Right lobe of liver (tissue), 4 donors: ENCODE measurements at regions not wholly inside any gene's neighbourhood (a gene's known extent, or its start where the extent isn't known, plus 50 kb on each side); places are given as distances from the start of the nearest gene placed in this dataset.

Source experiments
- CTCF ChIP-seq, 4 donors: fragments of 200-600 bp in 3 of 4; fragments of 450-650 bp in 1 of 4; IDR thresholded peaks; one replicate each; pipeline versions ENCODE4 v1.5.1 to v1.8.0; 2016 to 2022; ENCODE audit warnings: antibody characterized with exemption in 4 of 4, mild to moderate bottlenecking in 2 of 4
- POLR2A ChIP-seq: fragments of 450-650 bp; IDR thresholded peaks from one replicate; pipeline ENCODE4 v1.6.1; 2017; ENCODE audit warnings: antibody characterized with exemption, mild to moderate bottlenecking
- donor health status: DM: no; HTN: no; CAD: no.
- donor health status: DM: no; HTN: no; CAD: no.
- donor health status: DM: no; HTN: yes; CAD: no.

DNA sequence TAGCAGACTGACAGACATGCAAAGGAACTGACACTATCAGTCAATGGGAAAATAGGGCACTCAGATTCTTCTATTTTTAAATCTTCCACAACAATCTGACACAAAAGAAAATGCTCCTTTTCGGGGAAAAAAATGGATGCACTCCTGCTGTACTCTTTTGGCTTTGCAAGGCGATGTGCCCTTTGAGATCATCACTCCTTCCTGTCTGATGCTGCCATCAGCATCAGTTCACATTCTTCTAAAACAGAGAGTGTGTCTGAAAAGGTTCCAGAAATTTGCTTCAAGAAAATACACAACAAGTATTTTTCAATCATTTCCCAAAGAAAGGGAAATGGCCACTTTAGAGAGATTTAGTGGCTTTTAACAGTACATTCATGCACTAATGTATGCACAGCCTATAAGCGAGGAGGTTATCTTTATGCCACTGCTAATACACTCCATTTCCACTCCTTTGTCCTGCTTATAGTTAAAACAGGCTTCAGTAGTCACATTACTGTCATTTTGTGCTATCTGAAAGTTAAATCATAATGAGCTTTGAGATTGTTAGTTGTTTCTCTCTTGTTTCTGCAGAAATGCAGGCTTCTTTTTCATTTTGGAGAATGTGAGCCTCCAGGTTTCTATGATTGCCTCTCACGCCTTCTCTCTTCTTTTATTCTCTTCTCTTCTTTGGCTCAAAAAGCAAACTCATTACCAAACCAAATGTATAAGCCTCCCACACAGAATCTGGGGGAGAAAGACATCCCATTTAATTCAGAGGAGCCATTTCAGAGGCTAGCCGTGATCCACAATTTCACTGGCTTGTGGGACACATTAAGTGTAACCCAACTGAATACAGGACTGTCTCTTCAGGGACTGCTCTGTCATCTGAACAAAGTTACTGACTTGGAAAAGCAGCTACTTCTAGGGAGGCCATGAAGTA lies 110.9 kb upstream of the CCDC196 start:
- TF ChIP-seq CTCF (IDR thresholded peaks at IDR 0.05): no peak
- TF ChIP-seq POLR2A: no peak
